ENCODE measurements at regions not wholly inside any gene's neighbourhood (a gene's known extent, or its start where the extent isn't known, plus 50 kb on each side); places are given as distances from the start of the nearest gene placed in this dataset.

DNA sequence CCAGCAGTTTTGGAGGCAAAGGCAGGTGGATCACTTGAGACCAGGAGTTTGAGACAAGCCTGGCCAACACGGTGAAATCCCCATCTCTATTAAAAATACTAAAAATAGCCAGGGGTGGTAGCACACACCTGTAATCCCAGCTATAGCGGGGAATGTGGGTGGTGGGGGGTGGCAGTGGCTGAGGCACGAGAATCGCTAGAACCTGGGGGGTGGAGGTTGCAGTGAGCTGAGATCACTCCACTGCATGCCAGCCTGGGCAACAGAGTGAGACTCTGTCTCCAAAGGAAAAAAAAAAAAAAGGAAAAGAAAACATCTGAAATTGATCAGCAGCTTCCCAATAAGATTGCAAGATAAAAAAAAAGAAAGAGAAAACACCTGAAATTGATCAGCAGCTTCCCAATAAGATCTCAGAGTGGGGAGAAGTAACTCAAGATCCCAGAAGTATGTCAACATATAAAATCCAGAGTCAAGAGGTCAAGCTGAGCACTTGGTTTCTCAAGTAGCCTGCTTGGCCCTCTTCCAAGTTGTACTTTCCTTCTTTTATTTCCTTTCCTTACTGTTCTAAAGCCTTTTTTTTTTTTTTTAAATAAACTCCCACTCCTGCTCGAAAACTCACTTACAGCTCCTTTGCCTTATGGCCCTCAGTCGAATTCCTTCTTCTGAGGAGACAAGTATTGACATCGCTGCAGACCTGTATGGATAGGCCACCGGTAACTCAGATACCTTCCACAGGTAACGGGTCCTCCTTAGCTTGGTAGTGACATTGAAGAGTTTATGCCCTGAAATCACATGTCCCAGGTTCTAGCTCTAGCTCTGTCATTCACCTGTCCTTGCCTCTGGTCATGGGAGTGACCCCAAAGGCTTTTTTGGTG is 368.5 kb upstream of the SYNCRIP start:
- TF ChIP-seq YY1 (IDR thresholded peaks at IDR 0.05; ENCODE audit: insufficient read depth, insufficient read length) (no peak), ZNF274 (IDR thresholded peaks at IDR 0.05; ENCODE audit: low read depth, low read length) (no peak)

Measured in NT2/D1 (cell line).